ENCODE measurements at regions not wholly inside any gene's neighbourhood (a gene's known extent, or its start where the extent isn't known, plus 50 kb on each side); places are given as distances from the start of the nearest gene placed in this dataset.
"Not testable (repeated sequence)": the region's sequence is repeated elsewhere in the genome, so short reads cannot be mapped to it uniquely, and the experiment has no call there.

- Histone ChIP-seq H4K91ac (ENCODE audit: low read depth, low read length) (no peak overlapping the region), H3K18ac (ENCODE audit: low read length) (no peak overlapping the region), H2BK5ac (ENCODE audit: low read depth, low read length, poor library complexity) (no peak overlapping the region), H3K9me3 (ENCODE audit: insufficient read depth, low read depth, low read length) (peaks cover 1% of the 10 kb centered on the region), H4K12ac (ENCODE audit: low read depth, low read length) (no peak overlapping the region), H3K4me1 (ENCODE audit: control insufficient read depth in 1 of 2, insufficient read depth in 2 of 2, low read length in 2 of 2) (no peaks in the 10 kb centered on the region), H3K4me3 (ENCODE audit: low read depth, low read length) (no peak overlapping the region), H3K79me1 (ENCODE audit: low read length) (no peaks in the 10 kb centered on the region), H2BK120ac (ENCODE audit: insufficient read depth, low read length, poor library complexity) (no peak overlapping the region), H3K9ac (ENCODE audit: low read length) (no peak overlapping the region), H2AK5ac (ENCODE audit: low read length) (no peak overlapping the region), H3K79me2 (ENCODE audit: control insufficient read depth, insufficient read depth, low read length, poor library complexity) (no peaks in the 10 kb centered on the region), H3K4ac (ENCODE audit: low read depth, low read length) (no peak overlapping the region), H2AFZ (ENCODE audit: insufficient read depth, low read length, poor library complexity) (no peak overlapping the region), H3K27ac (ENCODE audit: low read depth, low read length) (no peak overlapping the region), H3K36me3 (ENCODE audit: control insufficient read depth in 1 of 2, insufficient read depth in 2 of 2, low read length in 2 of 2) (no peaks in the 10 kb centered on the region), H4K8ac (ENCODE audit: low read depth, low read length) (no peak overlapping the region), H3K27me3 (ENCODE audit: insufficient read depth, low read length) (no peaks in the 10 kb centered on the region), H2BK12ac (ENCODE audit: low read length) (no peak overlapping the region), H3K23ac (ENCODE audit: low read length) (no peak overlapping the region), H3K4me2 (ENCODE audit: low read length) (no peak overlapping the region), H3K14ac (ENCODE audit: low read length) (no peak overlapping the region)
- DNase-seq = no peak
- no CpG with 5 or more reads among the region's 5 CpGs for WGBS (ENCODE audit: extremely low coverage, insufficient coverage, insufficient read length)
These were observed 64.6 kb upstream of the PRR23C start for GRCh38 chr3:139109271-139109670.

GRCh38 chr3:139110072-139110830, 65.6 kb upstream of the PRR23C start:
- H4K8ac ChIP-seq (ENCODE audit: low read depth, low read length) = no peak overlapping the region
- no peak overlapping the region for H3K9ac ChIP-seq (ENCODE audit: low read length)
- H2BK5ac ChIP-seq (ENCODE audit: low read depth, low read length, poor library complexity) = no peak overlapping the region
- H4K91ac ChIP-seq (ENCODE audit: low read depth, low read length) = no peak overlapping the region
- H2AFZ ChIP-seq (ENCODE audit: insufficient read depth, low read length, poor library complexity) = no peak overlapping the region
- H3K18ac ChIP-seq (ENCODE audit: low read length) = no peak overlapping the region
- H2BK12ac ChIP-seq (ENCODE audit: low read length) = no peak overlapping the region
- no peak overlapping the region for H3K23ac ChIP-seq (ENCODE audit: low read length)
- DNase-seq = no peak
- no peaks in the 10 kb centered on the region for H3K36me3 ChIP-seq (ENCODE audit: control insufficient read depth in 1 of 2, insufficient read depth in 2 of 2, low read length in 2 of 2)
- no peaks in the 10 kb centered on the region for H3K79me1 ChIP-seq (ENCODE audit: low read length)
- no peak overlapping the region for H2BK120ac ChIP-seq (ENCODE audit: insufficient read depth, low read length, poor library complexity)
- no peak overlapping the region for H2AK5ac ChIP-seq (ENCODE audit: low read length)
- H3K79me2 ChIP-seq (ENCODE audit: control insufficient read depth, insufficient read depth, low read length, poor library complexity) = no peaks in the 10 kb centered on the region
- no peaks in the 10 kb centered on the region for H3K4me1 ChIP-seq (ENCODE audit: control insufficient read depth in 1 of 2, insufficient read depth in 2 of 2, low read length in 2 of 2)
- peaks cover 1% of the 10 kb centered on the region for H3K9me3 ChIP-seq (ENCODE audit: insufficient read depth, low read depth, low read length)
- no CpG with 5 or more reads among the region's 10 CpGs for WGBS (ENCODE audit: extremely low coverage, insufficient coverage, insufficient read length)
- no peak overlapping the region for H3K27ac ChIP-seq (ENCODE audit: low read depth, low read length)
- no peak overlapping the region for H3K4ac ChIP-seq (ENCODE audit: low read depth, low read length)
- no peak overlapping the region for H3K4me2 ChIP-seq (ENCODE audit: low read length)
- no peak overlapping the region for H3K14ac ChIP-seq (ENCODE audit: low read length)
- no peak overlapping the region for H4K12ac ChIP-seq (ENCODE audit: low read depth, low read length)
- H3K4me3 ChIP-seq (ENCODE audit: low read depth, low read length) = no peak overlapping the region
- no peaks in the 10 kb centered on the region for H3K27me3 ChIP-seq (ENCODE audit: insufficient read depth, low read length)

GRCh38 chr3:139110929-139111328, 66.2 kb upstream of the PRR23C start:
- not testable (repeated sequence) for H3K4me2 ChIP-seq (ENCODE audit: low read length); H3K4me3 ChIP-seq (ENCODE audit: low read depth, low read length); H2BK120ac ChIP-seq (ENCODE audit: insufficient read depth, low read length, poor library complexity); H3K9me3 ChIP-seq (ENCODE audit: insufficient read depth, low read depth, low read length); H3K36me3 ChIP-seq (ENCODE audit: control insufficient read depth in 1 of 2, insufficient read depth in 2 of 2, low read length in 2 of 2); H4K8ac ChIP-seq (ENCODE audit: low read depth, low read length); H3K27me3 ChIP-seq (ENCODE audit: insufficient read depth, low read length); DNase-seq; H2BK12ac ChIP-seq (ENCODE audit: low read length); H3K9ac ChIP-seq (ENCODE audit: low read length); H4K12ac ChIP-seq (ENCODE audit: low read depth, low read length); H2AFZ ChIP-seq (ENCODE audit: insufficient read depth, low read length, poor library complexity); H2BK5ac ChIP-seq (ENCODE audit: low read depth, low read length, poor library complexity); H4K91ac ChIP-seq (ENCODE audit: low read depth, low read length); H3K4me1 ChIP-seq (ENCODE audit: control insufficient read depth in 1 of 2, insufficient read depth in 2 of 2, low read length in 2 of 2); H3K79me1 ChIP-seq (ENCODE audit: low read length); H3K23ac ChIP-seq (ENCODE audit: low read length); H2AK5ac ChIP-seq (ENCODE audit: low read length); H3K79me2 ChIP-seq (ENCODE audit: control insufficient read depth, insufficient read depth, low read length, poor library complexity); H3K18ac ChIP-seq (ENCODE audit: low read length); H3K4ac ChIP-seq (ENCODE audit: low read depth, low read length); H3K27ac ChIP-seq (ENCODE audit: low read depth, low read length); H3K14ac ChIP-seq (ENCODE audit: low read length)
- no CpG with 5 or more reads among the region's 2 CpGs for WGBS (ENCODE audit: extremely low coverage, insufficient coverage, insufficient read length)

GRCh38 chr3:139111392-139112229, 66.9 kb upstream of the PRR23C start:
- Histone ChIP-seq H3K9me3 (ENCODE audit: insufficient read depth, low read depth, low read length) (peaks cover 1% of the 10 kb centered on the region), H2AK5ac (ENCODE audit: low read length) (no peak overlapping the region), H3K79me2 (ENCODE audit: control insufficient read depth, insufficient read depth, low read length, poor library complexity) (no peaks in the 10 kb centered on the region), H3K79me1 (ENCODE audit: low read length) (no peaks in the 10 kb centered on the region), H2BK5ac (ENCODE audit: low read depth, low read length, poor library complexity) (no peak overlapping the region), H2AFZ (ENCODE audit: insufficient read depth, low read length, poor library complexity) (no peak overlapping the region), H3K27me3 (ENCODE audit: insufficient read depth, low read length) (no peaks in the 10 kb centered on the region), H2BK12ac (ENCODE audit: low read length) (no peak overlapping the region), H3K23ac (ENCODE audit: low read length) (no peak overlapping the region), H3K18ac (ENCODE audit: low read length) (no peak overlapping the region), H2BK120ac (ENCODE audit: insufficient read depth, low read length, poor library complexity) (no peak overlapping the region), H3K4me2 (ENCODE audit: low read length) (no peak overlapping the region), H4K8ac (ENCODE audit: low read depth, low read length) (no peak overlapping the region), H3K27ac (ENCODE audit: low read depth, low read length) (no peak overlapping the region), H4K91ac (ENCODE audit: low read depth, low read length) (no peak overlapping the region), H3K36me3 (ENCODE audit: control insufficient read depth in 1 of 2, insufficient read depth in 2 of 2, low read length in 2 of 2) (no peaks in the 10 kb centered on the region), H3K9ac (ENCODE audit: low read length) (no peak overlapping the region), H3K4me1 (ENCODE audit: control insufficient read depth in 1 of 2, insufficient read depth in 2 of 2, low read length in 2 of 2) (no peaks in the 10 kb centered on the region), H3K4me3 (ENCODE audit: low read depth, low read length) (peak overlapping the region; percentile 6), H3K4ac (ENCODE audit: low read depth, low read length) (no peak overlapping the region), H3K14ac (ENCODE audit: low read length) (no peak overlapping the region), H4K12ac (ENCODE audit: low read depth, low read length) (no peak overlapping the region)
- WGBS (ENCODE audit: extremely low coverage, insufficient coverage, insufficient read length) = no CpG with 5 or more reads among the region's 13 CpGs
- peak; percentile 12 to 73 for DNase-seq
